SK-N-SH (cell line): ENCODE measurements at regions not wholly inside any gene's neighbourhood (a gene's known extent, or its start where the extent isn't known, plus 50 kb on each side); places are given as distances from the start of the nearest gene placed in this dataset.

Experiments
- CTCF ChIA-PET: fragments of 300-600, 350-600 bp; formaldehyde crosslinking; extraction: SDS; loops from one replicate; lab custom pipeline; 2021; lab: Yijun Ruan, JAX
- POLR2A ChIA-PET: fragments of 350-600 bp; sonication (Branson Sonifier 250); formaldehyde crosslinking; extraction: SDS; loops from one replicate; lab custom pipeline; 2020; ENCODE audit warnings: antibody characterized with exemption, inconsistent platforms; lab: Yijun Ruan, JAX
- DNase-seq: peaks from one replicate; pipeline ENCODE4 v3.0.0; 2012
- H2AFZ ChIP-seq: fragments of 200-600 bp; sonication (generic); 2 replicates; pipeline ENCODE4 v1.8.1; 2016; ENCODE audit warnings: antibody characterized with exemption, mild to moderate bottlenecking, low read depth
- H3F3A ChIP-seq: fragments of 200-600 bp; sonication (generic); replicated peaks from 2 replicates; pipeline ENCODE3; 2016; ENCODE audit warnings: antibody characterized with exemption, mild to moderate bottlenecking; ENCODE audit not compliant: insufficient read depth
- H3K27ac ChIP-seq, 2 experiments: fragments of 200-500 bp in 1 of 2; fragments of 200-600 bp in 1 of 2; sonication (Bioruptor generic) in 1 of 2; sonication (generic), shearing (Covaris generic) in 1 of 2; 2 replicates each; pipeline versions ENCODE4 v1.5.1 to v1.6.1; 2014 to 2016; ENCODE audit warnings: low read depth in 2 of 2, inconsistent platforms in 1 of 2, low read length in 1 of 2, mild to moderate bottlenecking in 1 of 2, mixed read lengths in 1 of 2
- H3K27me3 ChIP-seq: fragments of 200-600 bp; sonication (generic), shearing (Covaris generic); 2 replicates; pipeline ENCODE4 v1.6.1; 2016; ENCODE audit warnings: mixed run types; ENCODE audit not compliant: insufficient read depth
- H3K36me3 ChIP-seq, 2 experiments: fragments of 200-500 bp in 1 of 2; fragments of 200-600 bp in 1 of 2; sonication (Bioruptor generic) in 1 of 2; sonication (generic) in 1 of 2; replicated peaks in 1 of 2; 2 replicates each; pipeline versions ENCODE3 to v1.5.1; 2014 to 2016; ENCODE audit warnings: low read length in 1 of 2, mild to moderate bottlenecking in 1 of 2; ENCODE audit not compliant: insufficient read depth in 2 of 2, control insufficient read depth in 1 of 2
- H3K4me1 ChIP-seq, 2 experiments: fragments of 200-500 bp in 1 of 2; fragments of 200-600 bp in 1 of 2; sonication (Bioruptor generic) in 1 of 2; sonication (generic), shearing (Covaris generic) in 1 of 2; 2 replicates each; pipeline versions ENCODE4 v1.5.1 to v1.6.1; 2014 to 2016; ENCODE audit warnings: low read depth in 1 of 2, low read length in 1 of 2, mixed run types in 1 of 2; ENCODE audit not compliant: insufficient read depth in 2 of 2, control insufficient read depth in 1 of 2
- H3K4me2 ChIP-seq: fragments of 200-600 bp; sonication (generic), shearing (Covaris generic); 2 replicates; pipeline ENCODE4 v1.6.1; 2017; ENCODE audit warnings: mixed run types
- H3K4me3 ChIP-seq, 2 experiments: fragments of 200-500 bp in 1 of 2; fragments of 200-600 bp in 1 of 2; sonication (Bioruptor generic) in 1 of 2; sonication (generic), shearing (Covaris generic) in 1 of 2; 2 replicates each; pipeline versions ENCODE4 v1.5.1 to v1.8.1; 2014 to 2016; ENCODE audit warnings: low read depth in 2 of 2, inconsistent platforms in 1 of 2, low read length in 1 of 2, mild to moderate bottlenecking in 1 of 2, mixed read lengths in 1 of 2, moderate library complexity in 1 of 2
- H3K79me2 ChIP-seq: fragments of 200-600 bp; sonication (generic); 2 replicates; pipeline ENCODE4 v1.8.1; 2017; ENCODE audit warnings: mild to moderate bottlenecking; ENCODE audit not compliant: insufficient read depth
- H3K9ac ChIP-seq: fragments of 200-600 bp; sonication (generic); 2 replicates; pipeline ENCODE4 v1.6.1; 2017; ENCODE audit warnings: mixed run types
- H3K9me2 ChIP-seq: fragments of 200-600 bp; sonication (generic); 2 replicates; pipeline ENCODE4 v1.6.1; 2017; ENCODE audit warnings: mixed run types
- H3K9me3 ChIP-seq: fragments of 200-600 bp; sonication (generic); 2 replicates; pipeline ENCODE4 v1.6.1; 2017; ENCODE audit warnings: mixed run types, mild to moderate bottlenecking, moderate library complexity
- H4K20me1 ChIP-seq: fragments of 200-600 bp; sonication (generic); 2 replicates; pipeline ENCODE4 v1.6.1; 2017; ENCODE audit warnings: mild to moderate bottlenecking, mixed run types; ENCODE audit not compliant: insufficient read depth
- CHD2 ChIP-seq: fragments of 150-350 bp; IDR thresholded peaks from 2 replicates; pipeline ENCODE4 v1.6.1; 2018; ENCODE audit warnings: low read length; ENCODE audit not compliant: partially characterized antibody
- ELF1 ChIP-seq: IDR thresholded peaks from 2 replicates; pipeline ENCODE4 v1.4.0; 2012
- EP300 ChIP-seq, 2 experiments: IDR thresholded peaks; 2 replicates each; pipeline versions ENCODE4 v1.4.0 to v1.6.1; 2012; ENCODE audit warnings: borderline replicate concordance in 1 of 2, low read depth in 1 of 2, low read length in 1 of 2
- FOSL2 ChIP-seq: IDR thresholded peaks from 2 replicates; pipeline ENCODE4 v1.4.0; 2012; ENCODE audit warnings: low read depth, mild to moderate bottlenecking, moderate library complexity, borderline replicate concordance
- FOXJ3 ChIP-seq: sonication (generic); formaldehyde crosslinking; IDR thresholded peaks from 2 replicates; pipeline ENCODE4 v1.5.1; 2020; ENCODE audit warnings: mild to moderate bottlenecking, missing genetic modification reagents
- FOXM1 ChIP-seq: IDR thresholded peaks from 2 replicates; pipeline ENCODE4 v1.4.0; 2012; ENCODE audit warnings: low read depth, mild to moderate bottlenecking
- GATA2 ChIP-seq: sonication (generic); formaldehyde crosslinking; IDR thresholded peaks from 2 replicates; pipeline ENCODE4 v1.5.0; 2020; ENCODE audit warnings: mild to moderate bottlenecking, missing genetic modification reagents
- JUND ChIP-seq: IDR thresholded peaks from 2 replicates; pipeline ENCODE4 v1.4.0; 2012
- MEF2A ChIP-seq: IDR thresholded peaks from 2 replicates; pipeline ENCODE4 v1.4.0; 2012; ENCODE audit warnings: low read depth, borderline replicate concordance
- POLR2AphosphoS5 ChIP-seq: IDR thresholded peaks from 2 replicates; pipeline ENCODE4 v1.6.1; 2012; ENCODE audit warnings: low read depth, low read length
- RAD21 ChIP-seq: IDR thresholded peaks from 2 replicates; pipeline ENCODE4 v1.6.1; 2012; ENCODE audit warnings: mild to moderate bottlenecking, low read length
- RCOR1 ChIP-seq: fragments of 150-350 bp; IDR thresholded peaks from 2 replicates; pipeline ENCODE4 v1.6.1; 2017; ENCODE audit warnings: antibody characterized with exemption, low read length
- RXRA ChIP-seq: IDR thresholded peaks from 2 replicates; pipeline ENCODE4 v1.4.0; 2012; ENCODE audit warnings: low read depth, mild to moderate bottlenecking, borderline replicate concordance
- TCF12 ChIP-seq: IDR thresholded peaks from 2 replicates; pipeline ENCODE4 v1.4.0; 2012
- YY1 ChIP-seq: IDR thresholded peaks from 2 replicates; pipeline ENCODE4 v1.4.0; 2012; ENCODE audit warnings: low read depth, mild to moderate bottlenecking
- WGBS: methylation state at CpG from one replicate; pipeline ENCODE4 v1.1.6; 2017; ENCODE audit warnings: low lambda C conversion rate; 5-methylcytosine and 5-hydroxymethylcytosine counted together
- TF ChIP-seq, protein P1 (sequence below): fragments of 200-600 bp; sonication (generic); IDR thresholded peaks from 2 replicates; pipeline ENCODE4 v1.6.1; 2017; ENCODE audit warnings: antibody characterized with exemption, mild to moderate bottlenecking, moderate library complexity
- TF ChIP-seq, protein P2 (sequence below): IDR thresholded peaks from 2 replicates; pipeline ENCODE4; 2012
- TF ChIP-seq, protein P3 (sequence below): IDR thresholded peaks from 2 replicates; pipeline ENCODE4 v1.4.0; 2012; ENCODE audit warnings: low read depth, borderline replicate concordance
- TF ChIP-seq, protein P4 (sequence below): IDR thresholded peaks from 2 replicates; pipeline ENCODE4 v1.6.1; 2012; ENCODE audit warnings: mild to moderate bottlenecking, low read depth, low read length, moderate library complexity

DNA sequence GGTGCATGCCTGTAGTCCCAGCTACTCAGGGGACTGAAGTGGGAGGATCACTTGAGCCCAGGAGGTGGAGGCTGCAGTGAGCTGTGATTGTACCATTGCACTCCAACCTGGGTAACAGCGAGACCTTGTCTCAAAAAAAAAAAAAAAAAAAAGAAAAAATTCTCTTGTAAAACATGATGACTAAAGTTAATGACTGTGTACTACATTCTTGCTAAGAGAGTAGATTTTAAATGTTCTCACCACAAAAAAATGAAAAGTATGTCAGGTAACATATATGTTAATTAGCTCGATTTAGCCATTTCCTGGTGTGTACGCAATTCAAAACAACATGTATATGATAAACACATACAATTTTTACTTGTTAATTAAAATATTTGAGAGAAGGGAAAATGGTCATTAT lies 480.7 kb upstream of the RGS6 start:
- H3K27me3 ChIP-seq = no peaks in the 10 kb centered on the region
- DNase-seq = no peak
- peaks cover 7% of the 10 kb centered on the region for H3F3A ChIP-seq
- ChIA-PET CTCF (interaction anchor here (0.5 kb wide), 1 partner anchor 310 kb away, joined by 3 read pairs; no protein-coding TSS in a partner anchor), POLR2A (no interaction called here)
- 88% methylated on average over 3 of the region's 3 CpGs for WGBS
- H3K4me3 ChIP-seq = no peak overlapping the region
- peaks cover 48% of the 10 kb centered on the region for H3K79me2 ChIP-seq
- H3K9me2 ChIP-seq = no peaks in the 10 kb centered on the region
- H3K27ac ChIP-seq = no peak overlapping the region
- H3K4me1 ChIP-seq = peaks cover 0 to 2% of the 10 kb centered on the region in 2 experiments; a peak in 2 of 4 replicates
- no peaks in the 10 kb centered on the region for H4K20me1 ChIP-seq
- no peaks in the 10 kb centered on the region for H3K9me3 ChIP-seq
- TF ChIP-seq POLR2AphosphoS5 (no peak), FOSL2 (no peak), RXRA (no peak), ELF1 (no peak), EP300 (IDR thresholded peaks at IDR 0.05; ENCODE audit: borderline replicate concordance in 1 of 2, low read depth in 1 of 2, low read length in 1 of 2) (no peak), MEF2A (no peak), FOXJ3 (CRISPR knock-in tag) (no peak), RAD21 (no peak), YY1 (no peak), JUND (no peak), GATA2 (CRISPR knock-in tag) (no peak), FOXM1 (no peak), CHD2 (no peak), RCOR1 (no peak), TCF12 (no peak)
- TF ChIP-seq, protein P1, sequence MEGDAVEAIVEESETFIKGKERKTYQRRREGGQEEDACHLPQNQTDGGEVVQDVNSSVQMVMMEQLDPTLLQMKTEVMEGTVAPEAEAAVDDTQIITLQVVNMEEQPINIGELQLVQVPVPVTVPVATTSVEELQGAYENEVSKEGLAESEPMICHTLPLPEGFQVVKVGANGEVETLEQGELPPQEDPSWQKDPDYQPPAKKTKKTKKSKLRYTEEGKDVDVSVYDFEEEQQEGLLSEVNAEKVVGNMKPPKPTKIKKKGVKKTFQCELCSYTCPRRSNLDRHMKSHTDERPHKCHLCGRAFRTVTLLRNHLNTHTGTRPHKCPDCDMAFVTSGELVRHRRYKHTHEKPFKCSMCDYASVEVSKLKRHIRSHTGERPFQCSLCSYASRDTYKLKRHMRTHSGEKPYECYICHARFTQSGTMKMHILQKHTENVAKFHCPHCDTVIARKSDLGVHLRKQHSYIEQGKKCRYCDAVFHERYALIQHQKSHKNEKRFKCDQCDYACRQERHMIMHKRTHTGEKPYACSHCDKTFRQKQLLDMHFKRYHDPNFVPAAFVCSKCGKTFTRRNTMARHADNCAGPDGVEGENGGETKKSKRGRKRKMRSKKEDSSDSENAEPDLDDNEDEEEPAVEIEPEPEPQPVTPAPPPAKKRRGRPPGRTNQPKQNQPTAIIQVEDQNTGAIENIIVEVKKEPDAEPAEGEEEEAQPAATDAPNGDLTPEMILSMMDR = no peak
- TF ChIP-seq, protein P2, sequence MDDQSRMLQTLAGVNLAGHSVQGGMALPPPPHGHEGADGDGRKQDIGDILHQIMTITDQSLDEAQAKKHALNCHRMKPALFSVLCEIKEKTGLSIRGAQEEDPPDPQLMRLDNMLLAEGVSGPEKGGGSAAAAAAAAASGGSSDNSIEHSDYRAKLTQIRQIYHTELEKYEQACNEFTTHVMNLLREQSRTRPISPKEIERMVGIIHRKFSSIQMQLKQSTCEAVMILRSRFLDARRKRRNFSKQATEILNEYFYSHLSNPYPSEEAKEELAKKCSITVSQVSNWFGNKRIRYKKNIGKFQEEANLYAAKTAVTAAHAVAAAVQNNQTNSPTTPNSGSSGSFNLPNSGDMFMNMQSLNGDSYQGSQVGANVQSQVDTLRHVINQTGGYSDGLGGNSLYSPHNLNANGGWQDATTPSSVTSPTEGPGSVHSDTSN = no peak
- TF ChIP-seq, protein P3, sequence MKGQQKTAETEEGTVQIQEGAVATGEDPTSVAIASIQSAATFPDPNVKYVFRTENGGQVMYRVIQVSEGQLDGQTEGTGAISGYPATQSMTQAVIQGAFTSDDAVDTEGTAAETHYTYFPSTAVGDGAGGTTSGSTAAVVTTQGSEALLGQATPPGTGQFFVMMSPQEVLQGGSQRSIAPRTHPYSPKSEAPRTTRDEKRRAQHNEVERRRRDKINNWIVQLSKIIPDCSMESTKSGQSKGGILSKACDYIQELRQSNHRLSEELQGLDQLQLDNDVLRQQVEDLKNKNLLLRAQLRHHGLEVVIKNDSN = no peak
- TF ChIP-seq, protein P4, sequence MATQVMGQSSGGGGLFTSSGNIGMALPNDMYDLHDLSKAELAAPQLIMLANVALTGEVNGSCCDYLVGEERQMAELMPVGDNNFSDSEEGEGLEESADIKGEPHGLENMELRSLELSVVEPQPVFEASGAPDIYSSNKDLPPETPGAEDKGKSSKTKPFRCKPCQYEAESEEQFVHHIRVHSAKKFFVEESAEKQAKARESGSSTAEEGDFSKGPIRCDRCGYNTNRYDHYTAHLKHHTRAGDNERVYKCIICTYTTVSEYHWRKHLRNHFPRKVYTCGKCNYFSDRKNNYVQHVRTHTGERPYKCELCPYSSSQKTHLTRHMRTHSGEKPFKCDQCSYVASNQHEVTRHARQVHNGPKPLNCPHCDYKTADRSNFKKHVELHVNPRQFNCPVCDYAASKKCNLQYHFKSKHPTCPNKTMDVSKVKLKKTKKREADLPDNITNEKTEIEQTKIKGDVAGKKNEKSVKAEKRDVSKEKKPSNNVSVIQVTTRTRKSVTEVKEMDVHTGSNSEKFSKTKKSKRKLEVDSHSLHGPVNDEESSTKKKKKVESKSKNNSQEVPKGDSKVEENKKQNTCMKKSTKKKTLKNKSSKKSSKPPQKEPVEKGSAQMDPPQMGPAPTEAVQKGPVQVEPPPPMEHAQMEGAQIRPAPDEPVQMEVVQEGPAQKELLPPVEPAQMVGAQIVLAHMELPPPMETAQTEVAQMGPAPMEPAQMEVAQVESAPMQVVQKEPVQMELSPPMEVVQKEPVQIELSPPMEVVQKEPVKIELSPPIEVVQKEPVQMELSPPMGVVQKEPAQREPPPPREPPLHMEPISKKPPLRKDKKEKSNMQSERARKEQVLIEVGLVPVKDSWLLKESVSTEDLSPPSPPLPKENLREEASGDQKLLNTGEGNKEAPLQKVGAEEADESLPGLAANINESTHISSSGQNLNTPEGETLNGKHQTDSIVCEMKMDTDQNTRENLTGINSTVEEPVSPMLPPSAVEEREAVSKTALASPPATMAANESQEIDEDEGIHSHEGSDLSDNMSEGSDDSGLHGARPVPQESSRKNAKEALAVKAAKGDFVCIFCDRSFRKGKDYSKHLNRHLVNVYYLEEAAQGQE = no peak
- no peak overlapping the region for H3K4me2 ChIP-seq
- no peak overlapping the region for H2AFZ ChIP-seq
- no peak overlapping the region for H3K9ac ChIP-seq
- peaks cover 0 to 10% of the 10 kb centered on the region in 2 experiments for H3K36me3 ChIP-seq
